ENCODE measurements at regions not wholly inside any gene's neighbourhood (a gene's known extent, or its start where the extent isn't known, plus 50 kb on each side); places are given as distances from the start of the nearest gene placed in this dataset.

DNA sequence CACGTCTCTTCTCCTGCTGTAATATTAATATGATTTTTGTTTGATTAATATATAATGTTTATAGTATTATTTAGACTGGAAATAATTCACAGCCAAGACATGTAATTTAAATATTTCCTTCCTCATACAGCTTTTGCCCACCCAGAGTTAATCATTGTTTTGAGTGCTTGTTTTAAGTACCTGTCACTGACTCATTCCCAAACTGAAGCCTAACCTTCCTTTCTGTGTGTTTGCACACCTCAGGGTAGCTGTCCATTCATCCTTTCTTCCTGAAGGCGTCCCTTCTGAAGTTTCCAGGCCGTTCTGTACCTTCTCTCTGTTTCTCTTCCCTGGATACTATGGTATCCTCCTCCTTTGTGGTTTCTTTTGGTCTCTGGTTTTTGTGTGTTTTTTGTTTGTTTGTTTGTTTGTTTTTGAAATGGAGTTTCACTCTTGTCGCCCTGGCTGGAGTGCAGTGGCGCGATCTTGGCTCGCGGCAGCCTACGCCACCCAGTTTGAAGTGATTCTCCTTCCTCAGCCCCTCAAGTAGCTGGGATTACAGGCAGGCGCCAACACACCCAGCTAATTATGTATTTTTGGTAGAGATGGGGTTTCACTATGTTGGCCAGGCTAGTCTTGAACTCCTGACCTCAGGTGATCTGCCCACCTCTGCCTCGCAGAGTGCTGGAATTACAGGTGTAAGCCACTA lies 312.4 kb downstream of the DOCK8 start:
- TF ChIP-seq, protein P1, sequence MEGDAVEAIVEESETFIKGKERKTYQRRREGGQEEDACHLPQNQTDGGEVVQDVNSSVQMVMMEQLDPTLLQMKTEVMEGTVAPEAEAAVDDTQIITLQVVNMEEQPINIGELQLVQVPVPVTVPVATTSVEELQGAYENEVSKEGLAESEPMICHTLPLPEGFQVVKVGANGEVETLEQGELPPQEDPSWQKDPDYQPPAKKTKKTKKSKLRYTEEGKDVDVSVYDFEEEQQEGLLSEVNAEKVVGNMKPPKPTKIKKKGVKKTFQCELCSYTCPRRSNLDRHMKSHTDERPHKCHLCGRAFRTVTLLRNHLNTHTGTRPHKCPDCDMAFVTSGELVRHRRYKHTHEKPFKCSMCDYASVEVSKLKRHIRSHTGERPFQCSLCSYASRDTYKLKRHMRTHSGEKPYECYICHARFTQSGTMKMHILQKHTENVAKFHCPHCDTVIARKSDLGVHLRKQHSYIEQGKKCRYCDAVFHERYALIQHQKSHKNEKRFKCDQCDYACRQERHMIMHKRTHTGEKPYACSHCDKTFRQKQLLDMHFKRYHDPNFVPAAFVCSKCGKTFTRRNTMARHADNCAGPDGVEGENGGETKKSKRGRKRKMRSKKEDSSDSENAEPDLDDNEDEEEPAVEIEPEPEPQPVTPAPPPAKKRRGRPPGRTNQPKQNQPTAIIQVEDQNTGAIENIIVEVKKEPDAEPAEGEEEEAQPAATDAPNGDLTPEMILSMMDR (IDR thresholded peaks at IDR 0.05), result no peak
- Mint-ChIP-seq H3K4me3 (no peak overlapping the region), H3K36me3 (ENCODE audit: low read depth) (no peaks in the 10 kb centered on the region), H3K9me3 (no peaks in the 10 kb centered on the region), H3K27me3 (no peaks in the 10 kb centered on the region), H3K4me1 (ENCODE audit: low read depth) (no peaks in the 10 kb centered on the region), H3K27ac (no peak overlapping the region)
- Histone ChIP-seq H3K27ac (ENCODE audit: low read depth in 1 of 2, low read length in 2 of 2) (no peak overlapping the region), H3K4me3 (ENCODE audit: low read length) (no peak overlapping the region), H3K36me3 (ENCODE audit: insufficient read depth, low read length) (no peaks in the 10 kb centered on the region), H3K9me3 (ENCODE audit: control insufficient read depth in 1 of 2, insufficient read depth in 1 of 2, low read length in 2 of 2) (no peaks in the 10 kb centered on the region), H3K4me1 (ENCODE audit: insufficient read depth, low read length) (no peaks in the 10 kb centered on the region), H3K27me3 (ENCODE audit: control insufficient read depth in 1 of 2, insufficient read depth in 2 of 2, low read length in 2 of 2) (no peaks in the 10 kb centered on the region)
- intact Hi-C loops (cut with DNase I, micrococcal nuclease), result no loop called here
- POLR2A ChIA-PET, result no interaction called here
- ATAC-seq (ENCODE audit: poor library complexity) (no peak), DNase-seq (no peak)
- CTCF ChIA-PET, result interaction anchor here (0.9 to 1.0 kb wide), 2 partner anchors 11 to 22 kb away, joined by 3 read pairs; partner anchors contain the start of gene KANK1

- H3K4me3 ChIP-seq (ENCODE audit: low read length), result no peak overlapping the region
- H3K9me3 Mint-ChIP-seq, result no peaks in the 10 kb centered on the region
- H3K36me3 Mint-ChIP-seq (ENCODE audit: low read depth), result no peaks in the 10 kb centered on the region
- peaks cover 5% of the 10 kb centered on the region for H3K27me3 Mint-ChIP-seq
- intact Hi-C loops (cut with DNase I, micrococcal nuclease), result no loop called here
- no peak overlapping the region for H3K27ac Mint-ChIP-seq
- no peak overlapping the region for H3K27ac ChIP-seq (ENCODE audit: low read depth in 1 of 2, low read length in 2 of 2)
- no peaks in the 10 kb centered on the region for H3K9me3 ChIP-seq (ENCODE audit: control insufficient read depth in 1 of 2, insufficient read depth in 1 of 2, low read length in 2 of 2)
- H3K4me1 Mint-ChIP-seq (ENCODE audit: low read depth), result no peaks in the 10 kb centered on the region
- no peak overlapping the region for H3K4me3 Mint-ChIP-seq
- TF ChIP-seq, protein P1 (IDR thresholded peaks at IDR 0.05), result no peak
- POLR2A ChIA-PET, result interaction anchor here (1.2 kb wide), 1 partner anchor 17 kb away, joined by 3 read pairs; no protein-coding TSS in a partner anchor
- H3K27me3 ChIP-seq (ENCODE audit: control insufficient read depth in 1 of 2, insufficient read depth in 2 of 2, low read length in 2 of 2), result no peaks in the 10 kb centered on the region
- ATAC-seq (ENCODE audit: poor library complexity) (no peak), DNase-seq (no peak)
- H3K4me1 ChIP-seq (ENCODE audit: insufficient read depth, low read length), result no peaks in the 10 kb centered on the region
- H3K36me3 ChIP-seq (ENCODE audit: insufficient read depth, low read length), result no peaks in the 10 kb centered on the region
- CTCF ChIA-PET, result no interaction called here
Measured at GRCh38 chr9:529731-530130, 311.8 kb upstream of the DMRT1 start.

- no peak overlapping the region for H3K4me3 Mint-ChIP-seq
- POLR2A ChIA-PET, result interaction anchor here (1.2 kb wide), 1 partner anchor 18 kb away, joined by 3 read pairs; no protein-coding TSS in a partner anchor
- CTCF ChIA-PET, result no interaction called here
- ATAC-seq (ENCODE audit: poor library complexity) (no peak), DNase-seq (no peak)
- peaks cover 5% of the 10 kb centered on the region for H3K27me3 Mint-ChIP-seq
- no peak overlapping the region for H3K4me3 ChIP-seq (ENCODE audit: low read length)
- H3K9me3 Mint-ChIP-seq, result no peaks in the 10 kb centered on the region
- intact Hi-C loops (cut with DNase I, micrococcal nuclease), result no loop called here
- H3K9me3 ChIP-seq (ENCODE audit: control insufficient read depth in 1 of 2, insufficient read depth in 1 of 2, low read length in 2 of 2), result no peaks in the 10 kb centered on the region
- H3K27ac Mint-ChIP-seq, result no peak overlapping the region
- H3K4me1 Mint-ChIP-seq (ENCODE audit: low read depth), result no peaks in the 10 kb centered on the region
- H3K36me3 Mint-ChIP-seq (ENCODE audit: low read depth), result no peaks in the 10 kb centered on the region
- TF ChIP-seq, protein P1 (IDR thresholded peaks at IDR 0.05), result no peak
- H3K27ac ChIP-seq (ENCODE audit: low read depth in 1 of 2, low read length in 2 of 2), result no peak overlapping the region
- H3K36me3 ChIP-seq (ENCODE audit: insufficient read depth, low read length), result no peaks in the 10 kb centered on the region
- H3K27me3 ChIP-seq (ENCODE audit: control insufficient read depth in 1 of 2, insufficient read depth in 2 of 2, low read length in 2 of 2), result no peaks in the 10 kb centered on the region
- no peaks in the 10 kb centered on the region for H3K4me1 ChIP-seq (ENCODE audit: insufficient read depth, low read length)
Measured at GRCh38 chr9:530681-531080, 310.8 kb upstream of the DMRT1 start.
